Calu3 (cell line): ENCODE measurements at regions not wholly inside any gene's neighbourhood (a gene's known extent, or its start where the extent isn't known, plus 50 kb on each side); places are given as distances from the start of the nearest gene placed in this dataset.

Source experiments
- BruUV-seq: library from RNA; stranded (reverse); fragments of 400-500 nt; replicated peaks from 2 replicates; lab custom pipeline; 2021; lab: Mats Ljungman, UMichigan
- CTCF ChIA-PET: fragments of 300-600 bp; sonication (Branson Sonifier 250); formaldehyde crosslinking; loops from one replicate; lab custom pipeline; 2022; ENCODE audit warnings: antibody characterized with exemption; lab: Charles Lee
- DNase-seq: peaks from one replicate; pipeline ENCODE4 v3.0.0; 2022
- H3K27ac Mint-ChIP-seq: one replicate; pipeline ENCODE4 v1.8.0; 2022; ENCODE audit warnings: mixed read lengths; ENCODE audit not compliant: unreplicated experiment
- H3K27me3 Mint-ChIP-seq: one replicate; pipeline ENCODE4 v1.8.0; 2022; ENCODE audit warnings: mixed read lengths; ENCODE audit not compliant: unreplicated experiment
- H3K36me3 Mint-ChIP-seq: one replicate; pipeline ENCODE4 v1.8.0; 2022; ENCODE audit warnings: mild to moderate bottlenecking, moderate library complexity, mixed read lengths; ENCODE audit not compliant: insufficient read depth, unreplicated experiment
- H3K4me1 Mint-ChIP-seq: one replicate; pipeline ENCODE4 v1.8.0; 2022; ENCODE audit warnings: mild to moderate bottlenecking, low read depth, mixed read lengths; ENCODE audit not compliant: unreplicated experiment
- H3K4me3 Mint-ChIP-seq: one replicate; pipeline ENCODE4 v1.8.0; 2022; ENCODE audit warnings: mild to moderate bottlenecking, low read depth, moderate library complexity, mixed read lengths; ENCODE audit not compliant: unreplicated experiment
- H3K9me3 Mint-ChIP-seq: one replicate; pipeline ENCODE4 v1.8.0; 2022; ENCODE audit warnings: low read depth, mixed read lengths; ENCODE audit not compliant: unreplicated experiment
- CTCF ChIP-seq: fragments of 200-600 bp; IDR thresholded peaks from one replicate; pipeline ENCODE4 v1.8.0; 2022; ENCODE audit warnings: antibody characterized with exemption; ENCODE audit not compliant: unreplicated experiment
- intact Hi-C: fragments of 100-400 bp; cut with micrococcal nuclease; formaldehyde crosslinking; loops from one replicate; pipeline ENCODE4 v1.10.0; 2022; ENCODE audit not compliant: unreplicated experiment

DNA sequence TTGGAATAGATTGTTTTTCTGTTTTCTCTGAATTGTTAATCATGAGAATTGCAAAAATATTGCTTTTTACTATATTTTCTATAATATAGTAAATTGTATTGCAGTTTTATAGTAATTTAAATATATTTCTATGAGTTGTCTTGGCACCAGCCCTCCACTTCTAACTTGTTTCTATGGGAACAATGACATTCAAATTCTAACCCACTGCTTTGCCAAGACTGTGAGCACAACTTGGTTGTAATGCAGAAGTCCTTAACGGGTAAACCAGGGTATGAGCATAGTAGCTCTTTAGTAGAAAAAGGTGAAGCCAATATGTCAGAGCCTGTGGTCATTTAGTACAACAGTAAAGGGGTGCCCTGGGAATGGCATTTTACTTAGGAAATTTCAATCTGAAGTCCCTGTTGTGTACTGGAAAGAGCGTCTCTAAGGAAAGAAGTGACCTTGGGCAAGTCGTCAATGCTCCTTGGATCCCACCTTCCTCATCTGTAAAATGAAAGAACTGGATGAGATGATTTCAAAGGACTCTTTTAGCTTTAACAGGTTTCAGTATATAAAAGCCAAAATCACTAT, 283.3 kb downstream of the ATP23 start:
- no peaks in the 10 kb centered on the region for H3K36me3 Mint-ChIP-seq
- TF ChIP-seq CTCF, result no peak
- intact Hi-C loops, result no loop called here
- H3K4me1 Mint-ChIP-seq, result no peaks in the 10 kb centered on the region
- no peak for DNase-seq
- H3K9me3 Mint-ChIP-seq, result no peaks in the 10 kb centered on the region
- no TSS peak for BruUV-seq
- H3K4me3 Mint-ChIP-seq, result no peak overlapping the region
- H3K27ac Mint-ChIP-seq, result no peak overlapping the region
- H3K27me3 Mint-ChIP-seq, result no peaks in the 10 kb centered on the region
- CTCF ChIA-PET, result no interaction called here

DNA sequence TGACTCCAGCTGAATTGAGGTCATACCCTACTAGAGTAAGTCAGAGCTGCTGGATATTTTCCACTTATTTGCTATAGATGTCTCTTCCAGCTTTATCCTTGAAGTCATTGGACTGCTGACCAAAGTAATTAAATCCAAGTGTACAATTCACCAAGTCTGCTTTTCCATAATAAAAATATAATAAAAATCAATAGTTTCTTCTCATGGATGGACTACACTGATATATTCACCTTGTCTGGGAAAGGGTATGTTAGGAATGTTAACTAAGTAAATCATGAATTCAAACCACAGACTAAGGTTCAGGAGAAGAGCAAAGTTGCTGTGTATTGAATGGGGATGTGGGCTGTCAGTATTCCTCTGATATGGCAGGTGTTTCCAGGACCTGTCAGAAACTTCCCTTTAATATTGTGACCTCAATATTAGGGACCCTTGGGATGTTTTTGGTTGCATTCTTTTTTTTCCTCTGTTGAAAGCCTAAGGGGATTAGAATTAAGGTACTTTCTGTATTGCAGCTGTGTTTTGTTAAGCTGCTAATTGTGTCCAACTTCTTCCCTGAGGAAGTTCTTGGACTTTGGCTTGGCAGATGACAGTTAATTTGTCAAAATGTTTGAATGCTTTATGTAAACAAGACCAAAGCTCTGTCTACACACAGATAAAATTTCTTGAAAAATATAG, 284.0 kb downstream of the ATP23 start:
- TF ChIP-seq CTCF, result no peak
- intact Hi-C loops, result no loop called here
- no peaks in the 10 kb centered on the region for H3K4me1 Mint-ChIP-seq
- no peaks in the 10 kb centered on the region for H3K27me3 Mint-ChIP-seq
- BruUV-seq, result no TSS peak
- no peak for DNase-seq
- H3K4me3 Mint-ChIP-seq, result no peak overlapping the region
- no peak overlapping the region for H3K27ac Mint-ChIP-seq
- peaks cover 3% of the 10 kb centered on the region for H3K9me3 Mint-ChIP-seq
- CTCF ChIA-PET, result no interaction called here
- no peaks in the 10 kb centered on the region for H3K36me3 Mint-ChIP-seq

GRCh38 chr12:58233886-58234285, 292.5 kb downstream of the ATP23 start:
- no peaks in the 10 kb centered on the region for H3K27me3 Mint-ChIP-seq
- no peak overlapping the region for H3K4me3 Mint-ChIP-seq
- no peaks in the 10 kb centered on the region for H3K36me3 Mint-ChIP-seq
- CTCF ChIA-PET, result no interaction called here
- H3K4me1 Mint-ChIP-seq, result no peaks in the 10 kb centered on the region
- BruUV-seq, result no TSS peak
- intact Hi-C loops, result no loop called here
- no peak for TF ChIP-seq CTCF
- peaks cover 17% of the 10 kb centered on the region for H3K9me3 Mint-ChIP-seq
- DNase-seq, result no peak
- H3K27ac Mint-ChIP-seq, result no peak overlapping the region

- Mint-ChIP-seq H3K27ac (no peak overlapping the region), H3K36me3 (no peaks in the 10 kb centered on the region), H3K4me3 (no peak overlapping the region), H3K27me3 (no peaks in the 10 kb centered on the region), H3K4me1 (no peaks in the 10 kb centered on the region), H3K9me3 (peaks cover 2% of the 10 kb centered on the region)
- TF ChIP-seq CTCF, result no peak
- BruUV-seq, result no TSS peak
- CTCF ChIA-PET, result no interaction called here
- intact Hi-C loops, result no loop called here
- no peak for DNase-seq
Observed at GRCh38 chr12:58238411-58238810, 297.0 kb downstream of the ATP23 start.
